SK-N-MC (cell line): ENCODE measurements at regions not wholly inside any gene's neighbourhood (a gene's known extent, or its start where the extent isn't known, plus 50 kb on each side); places are given as distances from the start of the nearest gene placed in this dataset.

Experiments used
- EZH2 ChIP-seq: fragments of 200-600 bp; sonication (generic); IDR thresholded peaks from one replicate; pipeline ENCODE4 v1.6.1; 2017; ENCODE audit warnings: antibody characterized with exemption
- POLR2AphosphoS5 ChIP-seq: IDR thresholded peaks from 2 replicates; pipeline ENCODE4 v1.6.1; 2012; ENCODE audit warnings: mild to moderate bottlenecking, low read depth, low read length, borderline replicate concordance

- TF ChIP-seq POLR2AphosphoS5 (no peak), EZH2 (no peak)
These were observed 431.2 kb upstream of the SGCG start for GRCh38 chr13:22749626-22750025.
